ENCODE measurements at regions not wholly inside any gene's neighbourhood (a gene's known extent, or its start where the extent isn't known, plus 50 kb on each side); places are given as distances from the start of the nearest gene placed in this dataset.
"Not testable (repeated sequence)": the region's sequence is repeated elsewhere in the genome, so short reads cannot be mapped to it uniquely, and the experiment has no call there.

DNA sequence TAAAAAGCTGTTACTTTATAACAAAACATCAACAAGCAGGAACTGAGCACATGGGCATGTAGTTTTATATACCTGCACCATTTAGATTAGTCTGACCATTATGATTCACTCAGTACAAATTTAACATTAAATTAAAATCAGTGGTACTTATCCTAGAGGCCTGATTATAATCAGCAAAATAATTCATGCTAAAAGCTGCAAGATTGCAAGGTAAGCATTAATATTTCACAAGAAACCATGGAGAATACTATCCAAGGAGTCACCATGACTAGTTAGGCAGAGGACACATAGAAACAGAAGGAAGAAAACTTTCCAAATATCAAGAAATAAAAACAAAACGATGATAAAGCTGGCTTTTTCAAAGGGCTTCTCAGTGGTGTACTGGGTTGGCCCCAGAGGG, 297.5 kb downstream of the KLF13 start:
- TF ChIP-seq CTCF (IDR thresholded peaks at IDR 0.05); EZH2 (IDR thresholded peaks at IDR 0.05; ENCODE audit: borderline replicate concordance, insufficient read depth, low read depth, low read length, poor library complexity, severe bottlenecking): not testable (repeated sequence)

Data from B cell (primary cell).